Ovary (tissue), 3 donors: ENCODE measurements at regions not wholly inside any gene's neighbourhood (a gene's known extent, or its start where the extent isn't known, plus 50 kb on each side); places are given as distances from the start of the nearest gene placed in this dataset.

Experiments
- EP300 ChIP-seq: sonication (generic); formaldehyde crosslinking; IDR thresholded peaks from one replicate; pipeline ENCODE4 v1.6.1; 2017; ENCODE audit warnings: antibody characterized with exemption
- POLR2A ChIP-seq: fragments of 450-650 bp; IDR thresholded peaks from one replicate; pipeline ENCODE4 v1.6.1; 2017; ENCODE audit warnings: antibody characterized with exemption, mild to moderate bottlenecking, moderate library complexity
- TF ChIP-seq, protein P1 (sequence below), 3 donors: fragments of 450-650 bp in 2 of 3; fragments of 200-600 bp in 1 of 3; IDR thresholded peaks; one replicate each; pipeline versions ENCODE4 v1.5.1 to v1.8.0; 2016 to 2022; ENCODE audit warnings: antibody characterized with exemption in 3 of 3, mild to moderate bottlenecking in 1 of 3
- donor health status: DM: no; HTN: no; CAD: no.

DNA sequence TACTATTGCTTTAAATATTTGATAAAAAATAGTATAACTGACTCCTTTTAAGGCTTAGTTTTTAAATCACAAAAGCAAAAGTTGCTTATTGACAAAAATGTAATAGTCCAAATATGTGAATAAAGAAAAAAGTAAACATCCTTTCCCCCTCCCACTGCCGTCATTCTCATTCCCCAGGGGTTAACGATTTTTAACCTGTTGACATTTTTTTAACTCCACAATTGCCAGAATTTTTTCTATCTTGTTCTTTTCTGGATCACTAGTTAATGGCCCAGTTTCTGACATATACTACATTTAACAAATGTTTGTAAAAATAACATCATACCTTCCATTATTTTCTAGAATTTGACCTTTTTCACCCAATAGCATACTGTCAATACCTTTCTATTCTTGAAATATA, 60.6 kb upstream of the TCF12 start:
- TF ChIP-seq, protein P1, sequence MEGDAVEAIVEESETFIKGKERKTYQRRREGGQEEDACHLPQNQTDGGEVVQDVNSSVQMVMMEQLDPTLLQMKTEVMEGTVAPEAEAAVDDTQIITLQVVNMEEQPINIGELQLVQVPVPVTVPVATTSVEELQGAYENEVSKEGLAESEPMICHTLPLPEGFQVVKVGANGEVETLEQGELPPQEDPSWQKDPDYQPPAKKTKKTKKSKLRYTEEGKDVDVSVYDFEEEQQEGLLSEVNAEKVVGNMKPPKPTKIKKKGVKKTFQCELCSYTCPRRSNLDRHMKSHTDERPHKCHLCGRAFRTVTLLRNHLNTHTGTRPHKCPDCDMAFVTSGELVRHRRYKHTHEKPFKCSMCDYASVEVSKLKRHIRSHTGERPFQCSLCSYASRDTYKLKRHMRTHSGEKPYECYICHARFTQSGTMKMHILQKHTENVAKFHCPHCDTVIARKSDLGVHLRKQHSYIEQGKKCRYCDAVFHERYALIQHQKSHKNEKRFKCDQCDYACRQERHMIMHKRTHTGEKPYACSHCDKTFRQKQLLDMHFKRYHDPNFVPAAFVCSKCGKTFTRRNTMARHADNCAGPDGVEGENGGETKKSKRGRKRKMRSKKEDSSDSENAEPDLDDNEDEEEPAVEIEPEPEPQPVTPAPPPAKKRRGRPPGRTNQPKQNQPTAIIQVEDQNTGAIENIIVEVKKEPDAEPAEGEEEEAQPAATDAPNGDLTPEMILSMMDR (IDR thresholded peaks at IDR 0.05), result no peak
- TF ChIP-seq POLR2A (no peak), EP300 (no peak)
